ENCODE measurements at regions not wholly inside any gene's neighbourhood (a gene's known extent, or its start where the extent isn't known, plus 50 kb on each side); places are given as distances from the start of the nearest gene placed in this dataset.
"Not testable (repeated sequence)": the region's sequence is repeated elsewhere in the genome, so short reads cannot be mapped to it uniquely, and the experiment has no call there.

GRCh38 chr10:47648594-47648993, 114.8 kb downstream of the SYT15B start:
- TF ChIP-seq CREM (CRISPR knock-in tag; IDR thresholded peaks at IDR 0.05); CTCF (IDR thresholded peaks at IDR 0.05); USF1 (CRISPR knock-in tag; IDR thresholded peaks at IDR 0.05): not testable (repeated sequence)
